Tibial nerve (tissue), 4 donors: ENCODE measurements at regions not wholly inside any gene's neighbourhood (a gene's known extent, or its start where the extent isn't known, plus 50 kb on each side); places are given as distances from the start of the nearest gene placed in this dataset.

Source experiments
- DNase-seq, 2 donors: peaks; one replicate each; pipeline ENCODE4 v3.0.0-alpha.2; 2019; ENCODE audit warnings: low spot score in 2 of 2
- H3K27ac ChIP-seq, 4 donors: fragments of 200-600 bp; sonication (generic) in 3 of 4; one replicate each; pipeline ENCODE4 v1.5.1; 2017 to 2019; ENCODE audit warnings: mild to moderate bottlenecking in 1 of 4
- H3K27me3 ChIP-seq, 2 donors: fragments of 200-600 bp; sonication (generic) in 1 of 2; one replicate each; pipeline versions ENCODE4 v1.5.1 to v1.6.0; 2017 to 2019
- H3K36me3 ChIP-seq, 3 donors: fragments of 200-600 bp; sonication (generic); one replicate each; pipeline ENCODE4 v1.5.1; 2018 to 2019
- H3K4me1 ChIP-seq, 4 donors: fragments of 200-600 bp; sonication (generic) in 3 of 4; one replicate each; pipeline ENCODE4 v1.5.1; 2017 to 2019
- H3K4me3 ChIP-seq, 4 donors: fragments of 200-600 bp; sonication (generic) in 3 of 4; one replicate each; pipeline ENCODE4 v1.5.1; 2017 to 2019; ENCODE audit warnings: mild to moderate bottlenecking in 1 of 4, moderate library complexity in 1 of 4
- H3K9me3 ChIP-seq, 4 donors: fragments of 200-600 bp; sonication (generic) in 3 of 4; one replicate each; pipeline ENCODE4 v1.5.1; 2017 to 2019
- EP300 ChIP-seq, 2 donors: sonication (generic); formaldehyde crosslinking; IDR thresholded peaks; one replicate each; pipeline ENCODE4 v1.6.1; 2017; ENCODE audit warnings: antibody characterized with exemption in 2 of 2, mild to moderate bottlenecking in 1 of 2
- POLR2A ChIP-seq, 2 donors: fragments of 450-650 bp; IDR thresholded peaks; one replicate each; pipeline ENCODE4 v1.6.1; 2017; ENCODE audit warnings: antibody characterized with exemption in 2 of 2, mild to moderate bottlenecking in 2 of 2, moderate library complexity in 2 of 2
- WGBS, 2 donors: methylation state at CpG; one replicate each; pipeline ENCODE4 v1.1.5; 2018; 5-methylcytosine and 5-hydroxymethylcytosine counted together
- TF ChIP-seq, protein P1 (sequence below), 5 experiments: fragments of 200-600 bp in 3 of 5; fragments of 450-650 bp in 2 of 5; sonication (generic) in 3 of 5; IDR thresholded peaks; one replicate each; pipeline ENCODE4 v1.5.1; 2016 to 2019; ENCODE audit warnings: antibody characterized with exemption in 5 of 5, mild to moderate bottlenecking in 3 of 5, moderate library complexity in 2 of 5

GRCh38 chr2:180324182-180324581 is 317.1 kb upstream of the CWC22 start:
- Histone ChIP-seq H3K4me1 (no peaks in the 10 kb centered on the region), H3K4me3 (no peak overlapping the region), H3K27me3 (no peaks in the 10 kb centered on the region), H3K9me3 (peaks cover 0 to 7% (median 0%) of the 10 kb centered on the region in 4 donors), H3K36me3 (no peaks in the 10 kb centered on the region), H3K27ac (no peak overlapping the region)
- no peak for DNase-seq
- TF ChIP-seq EP300 (IDR thresholded peaks at IDR 0.05) (no peak), POLR2A (IDR thresholded peaks at IDR 0.05) (no peak)
- TF ChIP-seq, protein P1, sequence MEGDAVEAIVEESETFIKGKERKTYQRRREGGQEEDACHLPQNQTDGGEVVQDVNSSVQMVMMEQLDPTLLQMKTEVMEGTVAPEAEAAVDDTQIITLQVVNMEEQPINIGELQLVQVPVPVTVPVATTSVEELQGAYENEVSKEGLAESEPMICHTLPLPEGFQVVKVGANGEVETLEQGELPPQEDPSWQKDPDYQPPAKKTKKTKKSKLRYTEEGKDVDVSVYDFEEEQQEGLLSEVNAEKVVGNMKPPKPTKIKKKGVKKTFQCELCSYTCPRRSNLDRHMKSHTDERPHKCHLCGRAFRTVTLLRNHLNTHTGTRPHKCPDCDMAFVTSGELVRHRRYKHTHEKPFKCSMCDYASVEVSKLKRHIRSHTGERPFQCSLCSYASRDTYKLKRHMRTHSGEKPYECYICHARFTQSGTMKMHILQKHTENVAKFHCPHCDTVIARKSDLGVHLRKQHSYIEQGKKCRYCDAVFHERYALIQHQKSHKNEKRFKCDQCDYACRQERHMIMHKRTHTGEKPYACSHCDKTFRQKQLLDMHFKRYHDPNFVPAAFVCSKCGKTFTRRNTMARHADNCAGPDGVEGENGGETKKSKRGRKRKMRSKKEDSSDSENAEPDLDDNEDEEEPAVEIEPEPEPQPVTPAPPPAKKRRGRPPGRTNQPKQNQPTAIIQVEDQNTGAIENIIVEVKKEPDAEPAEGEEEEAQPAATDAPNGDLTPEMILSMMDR (IDR thresholded peaks at IDR 0.05): no peak

DNA sequence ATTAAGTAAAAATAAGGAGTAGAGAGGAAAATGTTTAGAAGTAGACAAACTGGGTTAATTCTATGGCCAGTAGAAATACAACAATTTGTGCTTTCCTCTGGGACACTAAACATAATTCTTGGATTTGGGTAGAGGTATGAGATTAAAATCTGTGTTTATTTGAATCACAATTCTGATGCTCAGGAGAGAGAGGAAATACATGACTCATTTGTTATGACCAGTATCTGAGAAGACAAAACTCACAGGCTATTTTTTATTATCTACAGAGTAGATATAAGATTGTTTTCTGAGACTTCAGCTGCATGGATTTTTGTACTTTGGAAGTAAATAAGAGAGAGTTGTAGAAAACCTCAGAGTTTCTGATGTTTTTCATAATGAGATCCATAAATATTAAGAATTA is 315.7 kb upstream of the CWC22 start:
- no peaks in the 10 kb centered on the region for H3K36me3 ChIP-seq
- peaks cover 0 to 7% (median 0%) of the 10 kb centered on the region in 4 donors for H3K9me3 ChIP-seq
- no peaks in the 10 kb centered on the region for H3K4me1 ChIP-seq
- no peak for DNase-seq
- H3K27me3 ChIP-seq: no peaks in the 10 kb centered on the region
- TF ChIP-seq POLR2A (IDR thresholded peaks at IDR 0.05) (no peak), EP300 (IDR thresholded peaks at IDR 0.05) (no peak)
- TF ChIP-seq, protein P1 (IDR thresholded peaks at IDR 0.05): no peak
- H3K4me3 ChIP-seq: no peak overlapping the region
- H3K27ac ChIP-seq: no peak overlapping the region

DNA sequence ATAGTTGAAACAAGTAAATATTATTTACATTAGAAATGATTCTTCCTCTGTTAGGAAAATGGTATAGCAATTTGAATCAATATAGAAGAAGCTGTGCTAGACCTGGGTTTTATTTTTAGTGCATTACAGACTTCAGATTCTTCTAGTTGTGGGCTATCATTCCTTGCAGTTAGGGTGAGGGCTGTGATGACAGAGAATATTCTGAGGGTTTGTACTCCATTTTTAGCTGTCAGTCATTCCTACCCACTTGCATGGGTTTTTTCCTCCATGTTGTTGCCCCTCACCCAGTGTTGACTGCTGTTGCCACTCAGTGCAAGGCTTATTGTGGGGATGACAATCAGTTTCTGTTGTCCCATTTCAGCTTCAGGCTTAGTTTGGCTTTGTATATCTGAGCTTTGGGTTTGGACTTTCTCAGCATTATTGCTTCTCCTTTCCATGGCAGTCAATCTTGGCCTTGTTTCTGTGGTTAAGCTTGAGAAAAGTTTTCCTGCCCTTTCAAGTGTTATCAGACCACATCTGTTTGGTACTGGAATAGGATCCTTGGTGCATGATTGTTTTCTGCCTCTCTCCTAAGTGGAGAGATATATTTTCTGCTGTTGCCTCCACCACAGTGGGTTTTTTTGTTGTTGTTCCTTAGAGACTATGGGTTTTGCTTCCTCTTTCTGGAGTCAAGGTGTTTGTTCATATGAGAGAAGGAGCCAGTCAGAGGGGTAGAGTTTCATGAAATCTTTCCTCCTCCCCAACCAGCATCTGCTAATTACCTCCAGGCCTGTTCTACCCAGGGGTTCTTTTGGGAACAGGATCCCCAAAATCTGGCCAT is 312.7 kb upstream of the CWC22 start:
- TF ChIP-seq POLR2A (IDR thresholded peaks at IDR 0.05) (no peak), EP300 (IDR thresholded peaks at IDR 0.05) (no peak)
- TF ChIP-seq, protein P1 (IDR thresholded peaks at IDR 0.05): no peak
- H3K36me3 ChIP-seq: no peaks in the 10 kb centered on the region
- no peak overlapping the region for H3K27ac ChIP-seq
- DNase-seq: no peak
- H3K4me3 ChIP-seq: no peak overlapping the region
- H3K9me3 ChIP-seq: peaks cover 0 to 14% (median 0%) of the 10 kb centered on the region in 4 donors
- no peaks in the 10 kb centered on the region for H3K27me3 ChIP-seq
- no peaks in the 10 kb centered on the region for H3K4me1 ChIP-seq

- H3K36me3 ChIP-seq: no peaks in the 10 kb centered on the region
- WGBS, 2 donors: 86 to 90% methylated on average over 2 of the region's 2 CpGs
- H3K9me3 ChIP-seq: peaks cover 0 to 7% (median 0%) of the 10 kb centered on the region in 4 donors
- TF ChIP-seq EP300 (IDR thresholded peaks at IDR 0.05) (no peak), POLR2A (IDR thresholded peaks at IDR 0.05) (no peak)
- TF ChIP-seq, protein P1 (IDR thresholded peaks at IDR 0.05): no peak
- H3K27me3 ChIP-seq: no peaks in the 10 kb centered on the region
- H3K27ac ChIP-seq: no peak overlapping the region
- no peak overlapping the region for H3K4me3 ChIP-seq
- H3K4me1 ChIP-seq: no peaks in the 10 kb centered on the region
- no peak for DNase-seq
Measured at GRCh38 chr2:180314086-180314485, 307.0 kb upstream of the CWC22 start.

DNA sequence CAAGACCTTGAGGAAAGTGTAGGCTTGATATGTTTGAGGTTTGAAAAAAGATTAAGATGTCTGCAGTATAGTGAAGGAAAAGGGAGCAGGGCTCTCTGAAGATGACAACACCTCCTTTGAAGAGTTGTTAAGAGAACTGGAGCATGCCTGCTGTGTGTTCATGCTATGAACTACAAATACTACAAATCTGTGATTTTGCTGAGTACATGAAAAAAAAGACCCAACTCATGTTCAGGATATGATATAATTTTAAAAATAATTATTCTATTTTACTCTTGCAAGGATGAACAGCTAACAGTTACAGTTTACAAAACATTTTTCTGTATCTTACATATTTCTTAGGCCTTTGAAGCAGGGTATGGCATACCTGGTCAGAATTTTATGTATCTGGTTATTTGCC is 305.4 kb upstream of the CWC22 start:
- H3K4me3 ChIP-seq: no peak overlapping the region
- peaks cover 0 to 7% (median 0%) of the 10 kb centered on the region in 4 donors for H3K9me3 ChIP-seq
- H3K4me1 ChIP-seq: no peaks in the 10 kb centered on the region
- DNase-seq: no peak
- no peaks in the 10 kb centered on the region for H3K36me3 ChIP-seq
- H3K27ac ChIP-seq: no peak overlapping the region
- H3K27me3 ChIP-seq: no peaks in the 10 kb centered on the region
- TF ChIP-seq EP300 (IDR thresholded peaks at IDR 0.05) (no peak), POLR2A (IDR thresholded peaks at IDR 0.05) (no peak)
- TF ChIP-seq, protein P1 (IDR thresholded peaks at IDR 0.05): no peak
